ENCODE measurements at regions not wholly inside any gene's neighbourhood (a gene's known extent, or its start where the extent isn't known, plus 50 kb on each side); places are given as distances from the start of the nearest gene placed in this dataset.

- no peak for DNase-seq (ENCODE audit: low read depth)
Observed at GRCh38 chr13:58190577-58190976, 559.0 kb downstream of the PCDH17 start.

- no peak for DNase-seq (ENCODE audit: low read depth)
Observed at GRCh38 chr13:58191754-58192153, 560.2 kb downstream of the PCDH17 start.

GRCh38 chr13:58202099-58202498 lies 570.6 kb downstream of the PCDH17 start:
- DNase-seq (ENCODE audit: low read depth) = no peak

- no peak for DNase-seq (ENCODE audit: low read depth)
Observed at GRCh38 chr13:58207501-58207900, 576.0 kb downstream of the PCDH17 start.

- DNase-seq (ENCODE audit: low read depth) = no peak
Observed at GRCh38 chr13:58235454-58235853, 603.9 kb downstream of the PCDH17 start.

GRCh38 chr13:58238972-58239773 lies 607.6 kb downstream of the PCDH17 start:
- DNase-seq (ENCODE audit: low read depth) = no peak

GRCh38 chr13:58239774-58240268 lies 608.3 kb downstream of the PCDH17 start:
- no peak for DNase-seq (ENCODE audit: low read depth)

GRCh38 chr13:58247080-58247479 lies 615.5 kb downstream of the PCDH17 start:
- no peak for DNase-seq (ENCODE audit: low read depth)

GRCh38 chr13:58254943-58255342 lies 623.4 kb downstream of the PCDH17 start:
- no peak for DNase-seq (ENCODE audit: low read depth)

GRCh38 chr13:58266271-58266670 lies 634.7 kb downstream of the PCDH17 start:
- no peak for DNase-seq (ENCODE audit: low read depth)

- DNase-seq (ENCODE audit: low read depth) = no peak
Observed at GRCh38 chr13:58298556-58299135, 667.1 kb downstream of the PCDH17 start.

GRCh38 chr13:58300224-58300623 lies 668.7 kb downstream of the PCDH17 start:
- DNase-seq (ENCODE audit: low read depth) = no peak

GRCh38 chr13:58300974-58301681 lies 669.6 kb downstream of the PCDH17 start:
- DNase-seq (ENCODE audit: low read depth) = no peak

- DNase-seq (ENCODE audit: low read depth) = no peak
Observed at GRCh38 chr13:58302349-58302748, 670.8 kb downstream of the PCDH17 start.

- DNase-seq (ENCODE audit: low read depth) = no peak
Observed at GRCh38 chr13:58306062-58306461, 674.5 kb downstream of the PCDH17 start.

- no peak for DNase-seq (ENCODE audit: low read depth)
Observed at GRCh38 chr13:58313219-58313618, 681.7 kb downstream of the PCDH17 start.

- DNase-seq (ENCODE audit: low read depth) = no peak
Observed at GRCh38 chr13:58318495-58319167, 687.1 kb downstream of the PCDH17 start.

- no peak for DNase-seq (ENCODE audit: low read depth)
Observed at GRCh38 chr13:58324161-58324560, 692.6 kb downstream of the PCDH17 start.

- no peak for DNase-seq (ENCODE audit: low read depth)
Observed at GRCh38 chr13:58329746-58330145, 698.2 kb downstream of the PCDH17 start.

GRCh38 chr13:58340895-58341294 lies 709.4 kb downstream of the PCDH17 start:
- no peak for DNase-seq (ENCODE audit: low read depth)

GRCh38 chr13:58341318-58341717 lies 709.8 kb downstream of the PCDH17 start:
- DNase-seq (ENCODE audit: low read depth) = no peak

- DNase-seq (ENCODE audit: low read depth) = no peak
Observed at GRCh38 chr13:58343076-58343475, 711.5 kb downstream of the PCDH17 start.
